Gastrocnemius medialis (tissue), 4 donors: ENCODE measurements at regions not wholly inside any gene's neighbourhood (a gene's known extent, or its start where the extent isn't known, plus 50 kb on each side); places are given as distances from the start of the nearest gene placed in this dataset.

Experiments used
- CTCF ChIP-seq, 5 experiments: fragments of 450-650 bp in 3 of 5; fragments of 200-600 bp in 2 of 5; sonication (generic) in 2 of 5; IDR thresholded peaks in 4 of 5; conservative IDR thresholded peaks in 1 of 5; 1 replicate in 4 of 5; 2 replicates in 1 of 5; pipeline ENCODE4 v1.5.1; 2016 to 2019; ENCODE audit warnings: antibody characterized with exemption in 5 of 5, mild to moderate bottlenecking in 3 of 5, moderate library complexity in 3 of 5
- POLR2A ChIP-seq, 2 donors: fragments of 450-650 bp; IDR thresholded peaks; one replicate each; pipeline ENCODE4 v1.6.1; 2017; ENCODE audit warnings: antibody characterized with exemption in 2 of 2, mild to moderate bottlenecking in 2 of 2, moderate library complexity in 2 of 2

GRCh38 chr2:59727121-59727590, 826.3 kb downstream of the BCL11A start:
- TF ChIP-seq CTCF (IDR thresholded peaks at IDR 0.05 in 4 of 5, conservative IDR thresholded peaks at IDR 0.05 in 1 of 5) (no peak), POLR2A (IDR thresholded peaks at IDR 0.05) (no peak)
